K562 (cell line): ENCODE measurements at regions not wholly inside any gene's neighbourhood (a gene's known extent, or its start where the extent isn't known, plus 50 kb on each side); places are given as distances from the start of the nearest gene placed in this dataset.

ENCODE experiments used
- ATAC-seq: fragments of 200-7000 bp; cut with Tn5 transposase; 3 replicates; pipeline ENCODE4 v1.9.1; 2020; ENCODE audit warnings: moderate library complexity
- BruUV-seq: library from RNA; stranded (reverse); fragments of 400-500 nt; replicated peaks from 2 replicates; lab custom pipeline; 2021; lab: Mats Ljungman, UMichigan
- CTCF ChIA-PET: fragments of 300-600 bp; formaldehyde crosslinking; extraction: SDS; loops from one replicate; lab custom pipeline; 2021; ENCODE audit warnings: low intra/inter-chr PET ratio; lab: Yijun Ruan, JAX
- POLR2A ChIA-PET: fragments of 300-600, 350-650 bp; sonication (Branson Sonifier 250); formaldehyde crosslinking; extraction: SDS; loops from one replicate; lab custom pipeline; 2021; ENCODE audit warnings: antibody characterized with exemption, inconsistent platforms; lab: Yijun Ruan, JAX
- DNase-seq, 4 experiments: peaks; one replicate each; pipeline versions ENCODE4 v3.0.0 to v3.0.0-alpha.2; 2011 to 2018; ENCODE audit warnings: low spot score in 3 of 4, mixed read lengths in 3 of 4; ENCODE audit errors: extremely low read depth in 1 of 4
- FAIRE-seq: peaks from 2 replicates; lab custom pipeline; 2011; peaks lifted over from hg19 to GRCh38; lab: Jason Lieb, UNC
- H2AFZ ChIP-seq: 2 replicates; pipeline ENCODE4 v1.6.0; 2011; ENCODE audit warnings: low read depth, low read length, control low read depth, inconsistent platforms
- H3K27ac ChIP-seq: fragments of 200-600 bp; 3 replicates; pipeline ENCODE4 v1.8.0; 2011; ENCODE audit warnings: low read depth, mild to moderate bottlenecking, control low read depth, inconsistent platforms, low read length, moderate library complexity, mixed read lengths; ENCODE audit errors: extremely low read depth
- H3K27me3 ChIP-seq, 2 experiments: fragments of 300-600 bp in 1 of 2; 2 replicates in 1 of 2; 3 replicates in 1 of 2; pipeline versions ENCODE4 v1.6.0 to v1.8.0; 2011; ENCODE audit warnings: inconsistent platforms in 2 of 2, low read length in 2 of 2, mild to moderate bottlenecking in 1 of 2, mixed read lengths in 1 of 2, moderate library complexity in 1 of 2; ENCODE audit not compliant: control insufficient read depth in 2 of 2, insufficient read depth in 2 of 2
- H3K36me3 ChIP-seq: fragments of 300-600 bp; 3 replicates; pipeline ENCODE4 v1.8.0; 2011; ENCODE audit warnings: mild to moderate bottlenecking, low read length, inconsistent platforms; ENCODE audit not compliant: control insufficient read depth, insufficient read depth
- H3K4me1 ChIP-seq, 2 experiments: fragments of 200-600 bp in 1 of 2; replicated peaks in 1 of 2; 2 replicates in 1 of 2; 3 replicates in 1 of 2; pipeline versions ENCODE4 v1.5.1 to v1.8.0; 2011; ENCODE audit warnings: inconsistent platforms in 2 of 2, low read length in 2 of 2, mild to moderate bottlenecking in 1 of 2, mixed read lengths in 1 of 2, moderate library complexity in 1 of 2; ENCODE audit not compliant: control insufficient read depth in 2 of 2, insufficient read depth in 2 of 2
- H3K4me2 ChIP-seq: 2 replicates; pipeline ENCODE4 v1.6.1; 2011; ENCODE audit warnings: low read length, control low read depth, inconsistent platforms, mixed read lengths; ENCODE audit not compliant: insufficient read depth
- H3K4me3 ChIP-seq: fragments of 200-600 bp; sonication (generic), shearing (Covaris generic); 2 replicates; pipeline ENCODE4 v1.5.1; 2016; ENCODE audit warnings: control low read depth, inconsistent platforms
- H3K79me2 ChIP-seq: fragments of 200-600 bp; 3 replicates; pipeline ENCODE4 v1.8.0; 2011; ENCODE audit warnings: low read length, inconsistent platforms; ENCODE audit not compliant: control insufficient read depth, insufficient read depth
- H3K9ac ChIP-seq, 2 experiments: 2 replicates each; pipeline versions ENCODE4 v1.6.0 to v1.6.1; 2011; ENCODE audit warnings: low read depth in 2 of 2, low read length in 2 of 2, control low read depth in 1 of 2, inconsistent platforms in 1 of 2, mild to moderate bottlenecking in 1 of 2, mixed read lengths in 1 of 2; ENCODE audit not compliant: insufficient read depth in 1 of 2
- H3K9me1 ChIP-seq: one replicate; pipeline ENCODE4 v1.6.0; 2011; ENCODE audit warnings: inconsistent platforms, mild to moderate bottlenecking, low read length, moderate library complexity; ENCODE audit not compliant: control insufficient read depth, insufficient read depth
- H3K9me3 ChIP-seq: replicated peaks from 2 replicates; pipeline ENCODE4 v1.5.1; 2011; ENCODE audit warnings: low read depth, low read length, inconsistent platforms; ENCODE audit not compliant: control insufficient read depth, insufficient read depth
- H4K20me1 ChIP-seq: replicated peaks from 2 replicates; pipeline ENCODE4 v1.6.1; 2011; ENCODE audit warnings: low read length, inconsistent platforms, mixed read lengths; ENCODE audit not compliant: control insufficient read depth, insufficient read depth
- ADNP ChIP-seq: fragments of 200-800 bp; sonication (Bioruptor generic); IDR thresholded peaks from 2 replicates; pipeline ENCODE4 v1.6.1; 2016; ENCODE audit warnings: missing genetic modification characterization, missing compliant biosample characterization
- BRF2 ChIP-seq: IDR thresholded peaks from 3 replicates; pipeline ENCODE4 v1.6.1; 2011; ENCODE audit warnings: borderline replicate concordance, mild to moderate bottlenecking; ENCODE audit not compliant: insufficient read length, insufficient read depth
- CCAR2 ChIP-seq: fragments of 200-400 bp; formaldehyde crosslinking; IDR thresholded peaks from 2 replicates; pipeline ENCODE4 v1.6.1; 2017; ENCODE audit warnings: mild to moderate bottlenecking, low read depth, low read length
- ID3 ChIP-seq, 2 experiments: fragments of 250-450 bp in 1 of 2; fragments of 450-650 bp in 1 of 2; sonication (Bioruptor Pico) in 1 of 2; IDR thresholded peaks; 2 replicates each; pipeline versions ENCODE4 v1.6.1 to v1.8.0; 2016 to 2021; ENCODE audit warnings: mild to moderate bottlenecking in 2 of 2, moderate library complexity in 2 of 2, missing compliant biosample characterization in 1 of 2, missing genetic modification characterization in 1 of 2
- KDM1A ChIP-seq, 2 experiments: fragments of 450-650 bp; IDR thresholded peaks; 2 replicates each; pipeline ENCODE4 v1.6.1; 2016; ENCODE audit warnings: mild to moderate bottlenecking in 2 of 2
- ZNF316 ChIP-seq: fragments of 450-650 bp; IDR thresholded peaks from 2 replicates; pipeline ENCODE4 v1.6.1; 2016
- in situ Hi-C: fragments of 300-500 bp; cut with MboI; formaldehyde crosslinking; loops from 4 replicates; pipeline ENCODE4 v1.15.0; 2018; ENCODE audit warnings: inconsistent platforms, mixed read lengths
- intact Hi-C: fragments of 100-400 bp; cut with micrococcal nuclease; formaldehyde crosslinking; loops from 2 replicates; pipeline ENCODE4 v1.14.2; 2022

GRCh38 chr6:9373308-9373707, 938.0 kb upstream of the SLC35B3 start:
- ChIA-PET POLR2A (no interaction called here), CTCF (no interaction called here)
- no peak for FAIRE-seq
- Histone ChIP-seq H3K9me3 (no peaks in the 10 kb centered on the region), H3K4me1 (no peaks in the 10 kb centered on the region), H3K27me3 (no peaks in the 10 kb centered on the region), H3K4me3 (no peak overlapping the region), H3K9ac (no peak overlapping the region), H3K79me2 (no peaks in the 10 kb centered on the region), H2AFZ (no peak overlapping the region), H3K9me1 (no peaks in the 10 kb centered on the region), H3K27ac (no peak overlapping the region), H3K4me2 (no peak overlapping the region), H4K20me1 (no peaks in the 10 kb centered on the region), H3K36me3 (no peaks in the 10 kb centered on the region)
- no peak for TF ChIP-seq ADNP (tag)
- no peak for TF ChIP-seq KDM1A (IDR thresholded peaks at IDR 0.05)
- TF ChIP-seq BRF2: no peak
- no peak for TF ChIP-seq ID3 (CRISPR knock-in tag; IDR thresholded peaks at IDR 0.05)
- no peak for TF ChIP-seq ID3 (tag; IDR thresholded peaks at IDR 0.05)
- peak; percentile 33; the same call in 1 of the 2 replicates for TF ChIP-seq ZNF316
- TF ChIP-seq CCAR2: no peak
- in situ Hi-C loops: no loop called here
- intact Hi-C loops: no loop called here
- DNase-seq: no peak
- BruUV-seq: no TSS peak
- ATAC-seq: no peak
